Activated naive CD4-positive, alpha-beta T cell treated with Interleukin-2 at 50 U/mL for 16 hours (primary cell): ENCODE measurements at regions not wholly inside any gene's neighbourhood (a gene's known extent, or its start where the extent isn't known, plus 50 kb on each side); places are given as distances from the start of the nearest gene placed in this dataset.
"Not testable (repeated sequence)": the region's sequence is repeated elsewhere in the genome, so short reads cannot be mapped to it uniquely, and the experiment has no call there.

Experiments used
- DNase-seq: peaks from one replicate; pipeline ENCODE4 v3.0.0-alpha.2; 2020

DNA sequence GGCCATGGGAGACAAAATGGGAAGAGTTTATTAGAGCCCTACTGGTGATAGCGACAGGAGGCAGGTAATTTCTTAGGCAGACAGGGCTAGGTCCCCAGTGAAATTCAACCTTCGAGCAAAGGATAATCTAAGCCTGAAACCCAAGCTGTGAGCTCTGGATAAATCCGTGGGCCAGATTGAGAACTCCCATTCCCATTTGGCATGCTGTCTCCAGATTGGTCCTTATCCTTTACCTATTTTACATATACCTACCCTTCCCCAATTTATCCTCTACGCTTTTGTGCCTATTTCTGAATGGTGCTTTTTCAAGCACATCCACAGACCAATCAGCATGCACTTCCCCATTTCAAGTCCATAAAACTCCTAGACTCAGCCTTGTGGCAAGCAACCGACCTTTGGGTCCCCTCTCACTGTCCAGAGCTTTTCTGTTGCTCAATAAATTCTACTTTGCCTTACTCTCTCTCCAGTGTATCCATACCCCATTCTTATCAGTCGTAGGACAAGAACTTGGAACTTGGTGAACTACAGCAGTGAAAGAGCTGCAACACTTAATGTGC is 268.0 kb downstream of the MYCN start:
- DNase-seq = no peak

DNA sequence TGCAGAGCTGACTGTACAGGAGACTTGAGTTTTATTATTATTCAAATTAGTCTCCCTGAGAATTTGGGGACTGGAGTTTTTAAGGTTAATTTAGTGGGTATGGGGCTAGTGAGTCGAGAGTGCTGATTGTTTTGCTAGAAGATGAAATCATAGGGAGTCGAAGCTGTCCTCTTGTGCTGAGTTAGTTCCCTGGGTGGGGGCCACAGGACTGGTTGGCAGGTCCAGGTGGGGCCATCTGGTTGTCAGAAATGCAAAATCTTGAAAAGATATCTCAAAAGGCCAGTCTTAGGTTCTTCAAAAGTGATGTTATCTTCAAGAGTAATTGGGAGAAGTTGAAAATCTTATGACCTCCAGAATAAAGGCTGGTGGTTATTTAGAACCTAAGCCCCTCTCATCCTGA is 267.3 kb downstream of the MYCN start:
- DNase-seq = no peak

DNA sequence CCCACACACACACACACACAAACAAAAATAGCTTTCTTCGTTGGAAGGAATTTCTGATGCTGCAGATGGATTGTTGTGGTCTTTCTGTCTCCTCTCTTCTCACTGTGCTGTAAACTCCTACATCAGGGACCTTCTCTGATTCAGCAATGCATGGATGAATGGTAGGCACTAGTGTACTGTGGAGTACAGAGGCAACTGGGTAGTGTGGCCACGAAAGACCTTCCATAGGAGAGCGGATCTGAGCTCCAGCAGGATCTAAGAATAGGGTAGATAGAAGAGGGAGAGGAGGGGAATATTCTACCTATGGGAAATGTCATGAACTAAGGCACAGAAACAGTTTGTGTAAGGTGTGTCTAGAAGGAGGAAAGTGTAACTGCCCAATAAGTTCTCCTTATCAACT is 266.8 kb downstream of the MYCN start:
- DNase-seq = no peak

DNA sequence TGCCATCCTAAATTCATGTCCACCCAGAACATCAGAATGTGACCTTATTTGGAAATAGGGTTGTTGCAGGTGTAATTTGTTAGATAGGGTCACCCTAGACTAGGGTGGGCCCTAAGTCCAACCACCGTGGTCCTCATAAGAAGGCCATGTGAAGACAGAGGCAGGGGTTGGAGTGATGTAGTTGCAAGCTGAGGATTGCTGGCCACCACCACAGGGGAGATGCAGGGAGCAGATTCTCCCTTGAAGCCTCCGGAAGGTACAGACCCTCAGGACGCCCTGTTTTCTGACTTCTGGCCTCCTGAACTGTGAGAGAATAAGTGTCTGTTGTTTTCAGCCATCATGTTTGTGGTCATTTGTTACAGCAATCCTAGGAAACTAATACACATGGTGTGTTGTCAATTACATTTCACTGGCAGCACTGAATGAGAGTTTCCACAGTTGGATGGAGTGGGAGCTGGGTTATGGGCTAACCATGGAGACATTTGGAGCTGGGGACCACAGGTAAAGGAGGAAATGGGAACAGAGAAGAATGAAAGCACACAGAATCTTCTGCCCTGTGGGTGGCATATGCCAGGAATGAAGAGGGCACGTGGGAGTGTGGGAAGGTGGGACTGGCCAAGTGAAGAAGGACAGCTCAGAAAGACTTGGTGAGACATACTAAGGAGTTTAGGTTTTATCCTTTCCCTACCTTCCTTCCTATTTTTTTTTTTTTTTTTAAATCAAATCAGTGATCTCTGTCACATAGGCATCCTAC is 266.0 kb downstream of the MYCN start:
- no peak for DNase-seq

DNA sequence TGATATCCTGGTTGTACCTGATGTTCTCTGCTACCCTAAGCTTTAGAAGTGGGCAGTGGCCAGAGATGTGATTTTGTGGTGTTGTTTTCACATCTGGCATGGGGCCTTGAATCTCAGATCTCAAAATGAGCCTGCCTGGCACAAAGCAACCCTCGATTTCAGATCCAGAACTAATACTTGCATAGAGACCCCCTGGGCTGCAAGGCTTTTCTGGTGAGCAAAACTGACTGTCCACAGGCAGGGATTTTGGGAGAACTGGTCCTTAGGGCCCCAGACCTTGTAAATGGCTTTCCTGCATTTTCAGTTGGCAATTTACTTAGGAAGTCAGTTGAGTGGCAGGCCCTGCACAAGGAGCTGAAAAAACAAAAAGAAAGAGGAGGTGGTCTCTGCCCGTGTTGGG is 265.3 kb downstream of the MYCN start:
- DNase-seq = no peak

DNA sequence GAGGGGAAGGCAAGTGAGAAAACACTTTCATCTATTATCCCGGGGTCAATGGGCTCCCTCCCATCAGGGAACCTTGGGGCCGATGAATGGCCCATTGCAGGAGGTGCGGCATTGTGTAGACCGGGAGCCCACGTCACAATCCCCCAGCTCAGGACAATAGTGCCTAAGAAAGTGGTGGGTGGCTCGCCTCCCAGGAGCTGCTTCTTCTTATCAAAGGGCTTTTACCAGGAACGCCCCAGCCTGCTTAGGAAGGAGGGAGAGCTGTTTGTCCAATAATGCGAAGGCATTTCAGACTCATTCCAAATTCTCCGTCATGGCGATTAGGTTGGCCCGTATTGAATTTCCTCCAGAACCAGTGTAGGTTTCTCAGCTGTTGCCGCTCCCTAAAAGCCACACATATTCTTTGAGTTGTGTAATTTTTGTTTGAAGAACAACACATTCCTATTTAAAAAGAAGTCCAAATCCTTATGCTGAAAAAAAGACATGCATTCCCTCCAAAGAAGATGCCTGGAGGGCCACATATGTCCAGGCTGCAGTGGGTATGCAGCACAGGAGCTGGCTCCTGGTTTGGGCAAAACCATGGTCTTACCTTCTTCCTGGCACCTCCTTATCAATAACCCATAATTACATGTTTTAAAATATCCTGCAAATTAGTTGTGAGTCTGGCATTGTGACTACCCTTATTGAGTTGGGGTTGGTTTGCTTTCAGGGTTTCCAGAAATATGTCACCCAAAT is 264.7 kb downstream of the MYCN start:
- no peak for DNase-seq

DNA sequence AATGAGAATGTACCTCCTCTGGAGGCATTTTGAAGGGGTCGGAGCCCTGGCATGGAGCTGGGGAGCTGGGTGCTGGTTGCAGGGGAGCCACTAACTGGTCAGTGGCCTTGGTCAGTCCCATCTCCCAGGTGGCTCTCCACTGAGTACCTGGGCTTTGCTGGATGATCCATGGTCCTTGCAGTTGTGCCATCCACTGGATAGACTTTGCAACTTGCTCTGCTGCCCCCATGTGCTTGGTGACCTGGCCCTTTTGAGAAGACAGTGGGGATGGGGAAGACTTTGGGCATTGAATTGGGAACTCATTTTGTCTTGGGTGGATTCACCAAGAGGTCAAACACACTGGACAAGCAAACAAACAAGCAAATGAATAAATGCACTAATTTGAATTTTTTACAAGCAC is 263.9 kb downstream of the MYCN start:
- no peak for DNase-seq

DNA sequence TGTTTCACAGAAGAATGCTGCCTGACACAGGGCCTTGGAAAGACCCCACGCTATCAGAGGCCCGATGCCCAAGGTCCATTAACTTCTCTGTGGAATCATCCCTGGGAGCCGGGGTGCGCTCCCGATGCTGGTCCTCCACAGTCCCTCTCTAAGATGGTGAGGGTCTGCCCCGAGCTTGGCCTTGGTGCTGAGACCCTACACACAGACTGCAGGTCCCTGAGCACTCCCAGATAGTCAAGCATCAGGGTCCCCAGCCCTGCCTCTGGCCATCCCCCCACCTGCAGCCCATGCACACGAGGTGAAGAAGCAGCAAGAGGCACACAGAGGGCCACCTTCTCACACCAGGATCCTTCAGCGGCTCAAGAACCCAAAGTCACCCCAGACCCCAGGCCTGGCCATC is 263.3 kb downstream of the MYCN start:
- DNase-seq = no peak

DNA sequence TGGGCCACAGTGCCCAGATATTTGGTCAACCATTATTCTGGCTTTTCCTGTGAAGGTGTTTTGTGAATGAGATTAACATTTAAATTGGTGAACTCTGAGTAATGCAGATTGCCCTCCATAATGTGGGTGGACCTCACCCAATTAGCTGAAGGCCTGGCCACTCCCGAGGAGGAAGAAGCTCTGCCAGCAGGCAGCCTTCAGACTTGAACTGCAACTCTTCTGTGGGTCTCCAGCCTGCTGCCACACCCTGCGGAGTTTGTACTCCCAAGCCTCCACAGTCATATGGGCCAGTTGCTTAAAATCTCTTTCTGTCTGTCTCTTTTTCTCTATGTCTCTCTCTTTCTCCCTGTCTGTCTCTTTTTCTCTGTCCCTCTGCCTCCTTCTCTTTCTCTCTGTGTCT is 262.7 kb downstream of the MYCN start:
- no peak for DNase-seq

DNA sequence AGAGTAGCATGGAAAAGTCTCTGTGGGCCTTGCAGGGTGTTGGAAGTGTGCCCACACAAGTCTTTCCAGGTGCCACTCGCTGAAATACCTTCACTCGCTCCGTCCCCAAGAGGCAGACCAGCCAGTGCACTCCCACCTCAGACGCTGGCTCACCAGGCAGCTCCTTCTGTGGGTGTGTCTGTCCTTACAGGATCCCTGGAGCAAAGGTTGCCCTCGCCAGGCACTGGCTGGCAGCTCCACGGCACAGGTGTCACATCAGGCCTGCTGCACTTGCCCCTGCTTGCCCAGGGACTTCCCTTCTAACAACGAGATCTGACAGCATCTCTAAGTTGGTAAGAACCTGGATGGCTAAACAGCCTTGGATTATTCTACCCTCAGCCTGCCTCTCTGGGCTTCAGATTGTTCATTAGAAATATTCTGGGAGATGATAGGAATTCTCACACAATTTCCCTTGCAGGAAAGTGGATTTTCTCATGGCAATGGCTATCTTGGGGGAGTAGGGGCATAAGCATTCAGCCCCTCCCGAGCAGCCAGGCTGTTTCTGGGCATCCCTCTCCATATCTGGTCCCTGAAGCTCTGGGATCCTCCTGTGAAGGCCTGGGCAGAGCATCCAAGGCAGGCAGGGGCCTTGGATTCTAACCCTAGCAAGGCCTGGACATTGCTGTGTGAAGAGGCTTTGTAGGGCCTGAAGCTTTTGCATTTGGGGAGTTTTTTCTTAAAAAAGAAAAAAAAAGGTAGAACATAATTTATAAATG is 262.1 kb downstream of the MYCN start:
- no peak for DNase-seq

DNA sequence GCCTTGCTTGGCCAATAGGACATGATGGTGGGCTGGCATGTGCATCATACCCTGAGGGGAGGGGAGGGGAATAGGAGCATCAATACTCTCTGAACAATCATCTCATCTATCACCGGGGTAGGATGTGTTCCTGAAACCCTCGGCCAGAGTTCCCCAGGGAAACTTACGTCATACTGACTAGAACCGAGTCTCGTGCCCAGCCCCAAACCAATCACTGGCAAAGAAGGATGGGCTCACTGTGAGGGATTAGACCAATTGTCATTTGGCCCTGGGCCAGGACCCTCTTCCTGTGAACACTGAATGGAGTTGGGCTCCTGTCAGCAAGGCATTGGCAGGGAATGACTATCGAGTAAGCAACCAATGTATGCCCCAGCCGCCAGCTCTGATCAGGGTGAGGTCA is 261.5 kb downstream of the MYCN start:
- DNase-seq = no peak

DNA sequence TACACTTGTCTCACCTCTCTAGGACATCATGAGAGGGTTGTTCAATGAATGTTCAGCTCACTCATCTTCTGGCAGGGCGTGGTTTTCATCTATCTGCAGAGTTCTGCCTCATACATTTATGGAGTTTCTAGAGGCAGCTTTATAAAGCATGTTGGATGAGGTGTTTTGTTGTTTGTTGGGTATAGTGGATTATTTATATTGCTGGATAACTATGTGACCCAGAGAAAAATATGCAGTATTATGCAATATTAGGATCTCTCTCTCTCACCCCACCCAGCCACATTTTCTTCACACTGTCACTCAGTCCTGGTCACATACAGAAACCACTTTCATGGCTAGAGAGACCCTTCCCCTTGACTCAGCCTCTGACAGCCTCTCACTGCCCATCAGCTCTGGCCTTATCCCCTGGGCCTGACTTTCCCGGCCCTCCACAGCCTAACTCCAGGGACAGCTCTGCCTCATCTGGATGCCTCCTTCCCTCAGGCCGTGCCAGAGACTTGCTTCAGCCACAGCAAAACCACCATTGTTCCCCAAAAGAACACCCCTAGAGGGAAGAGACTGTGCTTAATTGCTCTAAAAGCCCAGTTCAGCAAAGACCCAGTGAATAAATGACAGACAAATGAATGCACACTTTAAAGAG is 260.3 kb downstream of the MYCN start:
- no peak for DNase-seq

DNA sequence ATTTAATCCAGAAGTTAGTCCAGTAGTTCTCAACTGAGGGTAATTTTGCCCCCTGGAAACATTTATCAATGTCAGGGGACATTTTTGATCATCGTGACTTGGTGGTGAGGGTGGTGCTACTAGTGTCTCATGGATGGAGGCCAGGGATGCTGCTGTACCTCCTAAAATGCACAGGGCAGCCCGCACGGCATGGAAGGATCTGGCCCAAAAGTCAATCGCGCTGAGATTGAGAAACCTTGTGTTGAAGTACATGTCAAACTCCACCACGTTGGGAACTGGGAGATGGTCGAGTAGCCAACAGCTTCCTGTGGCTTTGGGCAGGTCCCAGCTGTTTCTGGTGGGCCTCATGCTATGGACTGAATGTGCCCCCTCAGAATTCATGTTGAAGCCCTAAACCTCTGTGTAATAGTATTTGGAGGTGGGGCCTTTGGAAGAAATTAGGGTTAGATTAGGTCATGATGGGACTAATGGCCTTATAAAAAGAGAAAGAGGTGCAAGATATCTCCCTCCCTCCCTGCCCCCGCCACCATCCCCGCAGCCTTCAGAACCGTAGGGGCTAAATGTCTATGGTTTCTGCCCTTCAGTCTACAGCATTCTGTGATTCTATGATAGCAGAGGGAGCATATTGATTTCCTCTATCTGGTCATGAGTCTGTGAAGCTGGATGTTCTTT is 259.7 kb downstream of the MYCN start:
- no peak for DNase-seq

DNA sequence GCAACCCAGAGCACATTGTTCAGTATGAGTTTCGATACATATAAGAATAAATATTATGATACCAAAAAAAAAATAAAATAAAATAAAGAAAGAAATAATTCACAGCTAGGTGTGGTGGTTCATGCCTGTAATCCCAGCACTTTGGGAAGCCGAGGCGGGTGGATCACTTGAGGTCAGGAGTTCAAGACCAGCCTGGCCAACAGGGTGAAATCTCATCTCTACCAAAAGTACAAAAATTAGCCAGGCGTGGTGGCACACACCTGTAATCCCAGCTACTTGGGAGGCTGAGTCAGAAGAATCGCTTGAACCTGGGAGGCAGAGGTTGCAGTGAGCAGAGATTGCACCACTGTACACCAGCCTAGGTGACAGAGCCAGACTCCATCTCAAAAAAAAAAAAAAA is 258.9 kb downstream of the MYCN start:
- not testable (repeated sequence) for DNase-seq

DNA sequence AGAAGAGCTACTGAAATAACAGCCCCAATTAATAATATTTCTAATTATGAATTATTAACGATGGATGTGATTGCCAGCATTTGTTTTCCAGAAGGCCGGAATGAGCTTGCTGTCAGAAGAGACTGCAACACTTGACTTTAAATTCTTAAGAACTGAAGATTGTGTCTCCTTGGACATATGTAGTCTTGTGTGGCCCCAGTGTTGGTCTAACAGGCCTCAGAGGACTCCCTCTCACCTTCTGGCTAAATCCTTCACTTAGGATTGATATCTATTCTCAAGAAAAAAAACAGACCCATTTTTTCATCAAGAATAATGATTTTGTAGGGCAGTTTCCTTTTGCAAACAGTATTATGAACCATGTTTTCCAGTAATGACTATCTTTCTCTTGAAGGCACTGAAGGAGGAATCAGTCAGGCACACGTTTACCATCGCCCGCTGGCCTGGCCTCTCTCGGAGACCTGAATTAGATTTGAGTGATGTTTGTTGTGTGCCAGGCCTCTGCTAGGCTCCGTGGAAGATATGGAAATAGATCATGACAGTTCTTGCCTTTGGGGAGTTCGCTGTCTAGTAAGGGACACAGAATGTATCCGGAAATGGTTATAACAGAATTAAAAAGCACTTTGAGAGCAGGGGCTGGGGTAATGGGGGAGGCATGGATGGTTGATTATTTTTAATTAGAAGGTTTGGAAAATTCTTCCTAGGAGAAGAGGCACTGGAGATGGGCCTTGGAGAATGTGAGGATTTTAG is 258.0 kb downstream of the MYCN start:
- DNase-seq = no peak

DNA sequence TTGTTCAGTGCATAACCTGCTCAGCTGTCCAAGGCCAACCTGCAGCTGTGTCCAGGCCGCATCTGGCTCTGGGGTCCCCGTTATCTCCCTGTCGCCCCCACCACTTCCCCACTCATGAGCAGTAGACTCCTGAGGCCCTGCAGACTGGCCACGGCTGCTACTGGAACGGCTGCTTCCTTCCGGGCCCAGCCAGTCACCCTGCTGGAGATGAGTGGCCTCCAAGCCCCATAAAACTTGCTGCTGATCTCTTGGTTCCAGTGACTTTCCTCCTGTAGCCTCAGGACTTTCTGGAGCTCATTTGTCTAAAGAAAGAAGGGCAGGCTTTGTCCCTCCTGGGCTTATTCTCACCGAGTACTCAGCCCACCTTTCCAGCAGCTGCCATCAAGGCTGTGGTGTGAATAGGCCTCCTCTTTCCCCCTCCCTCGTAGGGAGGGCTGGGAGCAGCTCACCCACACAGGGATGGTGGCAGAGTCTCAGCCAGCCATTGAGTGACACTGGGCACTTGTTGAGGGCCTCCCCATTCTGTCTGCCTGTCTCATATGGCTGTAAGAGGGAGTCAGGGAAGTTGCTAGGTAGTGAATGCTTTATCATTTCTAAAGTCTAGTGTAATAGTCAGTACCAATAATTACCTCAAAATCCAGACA is 257.3 kb downstream of the MYCN start:
- DNase-seq = no peak

DNA sequence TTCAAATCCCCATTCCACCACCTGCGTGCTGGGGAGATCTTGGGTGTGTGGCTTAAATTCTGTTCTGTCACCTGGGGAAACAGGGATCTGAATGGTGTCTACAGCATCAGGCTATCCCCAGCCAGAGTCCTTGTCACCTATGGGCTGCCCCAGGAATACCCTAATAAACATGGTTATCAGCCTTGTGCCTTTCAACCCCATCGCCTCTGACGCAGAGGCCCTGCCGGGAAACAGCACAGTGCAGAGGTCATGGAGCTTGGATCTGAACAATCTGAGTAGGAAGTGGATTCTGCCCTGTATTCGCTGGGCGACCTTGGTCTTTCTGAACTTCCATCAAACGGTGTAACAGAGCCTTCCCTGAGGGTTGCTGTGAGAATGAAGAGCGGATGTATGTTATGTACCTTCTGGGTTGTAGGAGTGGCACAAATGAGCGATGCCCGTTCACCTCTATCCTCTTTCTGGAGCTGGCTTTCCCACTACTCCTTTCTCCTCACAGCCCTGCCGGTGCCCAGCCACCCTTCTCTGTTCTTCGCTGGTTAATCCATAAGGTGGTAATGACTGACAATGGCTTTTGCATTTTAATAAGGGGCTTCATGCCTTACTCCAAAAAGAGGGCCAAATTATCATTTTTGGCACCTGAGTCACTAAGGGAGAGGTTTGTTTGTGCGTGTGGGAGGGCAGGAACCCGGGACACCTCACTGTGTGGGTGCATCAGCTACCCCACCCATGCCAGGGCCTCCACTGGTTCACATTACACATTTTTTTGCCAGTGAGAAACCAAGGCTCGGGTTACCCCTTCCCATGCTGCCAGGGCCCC is 256.5 kb downstream of the MYCN start:
- DNase-seq = no peak

DNA sequence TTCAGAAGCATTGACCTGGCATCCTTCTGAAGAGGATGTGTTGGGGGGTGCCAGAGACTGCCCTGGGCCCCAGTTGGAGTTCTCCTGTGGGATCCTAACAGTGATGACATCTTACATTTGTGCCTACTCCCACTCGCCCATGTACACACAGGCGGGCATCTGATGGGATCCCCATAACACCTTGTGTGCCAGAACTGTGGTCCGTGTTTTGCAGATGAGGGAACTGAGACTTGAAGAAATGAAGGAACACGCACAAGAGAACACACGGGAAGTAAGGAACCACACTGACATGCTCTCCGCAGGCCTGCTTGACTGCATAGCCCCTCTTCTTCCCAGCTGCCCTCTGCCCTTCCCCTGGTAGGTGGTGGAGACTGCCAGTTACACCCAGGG is 255.3 kb downstream of the MYCN start:
- no peak for DNase-seq

DNA sequence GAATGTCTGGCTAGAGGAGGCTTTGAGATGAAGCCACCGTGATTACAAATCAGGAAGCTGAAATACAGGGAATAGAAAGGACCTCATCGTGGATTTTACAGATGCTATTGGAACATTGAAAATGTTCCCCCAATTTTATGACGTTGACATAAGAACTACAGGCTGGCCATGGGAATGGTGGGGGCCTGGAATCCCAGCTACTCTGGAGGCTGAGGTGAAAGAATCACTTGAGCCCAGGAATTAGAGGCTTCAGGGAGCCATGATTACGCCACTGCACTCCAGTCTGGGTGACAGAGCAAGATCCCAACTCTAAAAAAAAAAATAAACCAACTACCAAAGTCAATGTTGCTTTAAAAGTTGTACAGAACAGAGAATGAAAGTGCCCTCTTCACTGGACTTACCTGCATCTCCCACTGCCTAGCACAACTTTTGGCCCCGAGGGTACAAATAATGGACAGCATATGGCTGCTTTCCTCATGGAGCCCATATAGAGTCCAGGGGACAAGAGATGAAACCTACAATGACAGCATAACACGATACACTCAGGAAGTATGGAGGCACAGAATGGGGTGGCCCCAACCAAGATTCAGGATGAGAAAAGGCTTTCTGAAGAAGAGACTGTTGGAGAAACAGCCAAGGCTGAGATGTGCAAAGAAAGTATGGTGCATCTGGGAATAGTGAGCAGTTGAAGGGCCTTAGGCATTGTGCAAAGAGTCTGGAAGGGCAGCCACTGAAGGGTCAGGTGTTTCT is 254.8 kb downstream of the MYCN start:
- no peak for DNase-seq

DNA sequence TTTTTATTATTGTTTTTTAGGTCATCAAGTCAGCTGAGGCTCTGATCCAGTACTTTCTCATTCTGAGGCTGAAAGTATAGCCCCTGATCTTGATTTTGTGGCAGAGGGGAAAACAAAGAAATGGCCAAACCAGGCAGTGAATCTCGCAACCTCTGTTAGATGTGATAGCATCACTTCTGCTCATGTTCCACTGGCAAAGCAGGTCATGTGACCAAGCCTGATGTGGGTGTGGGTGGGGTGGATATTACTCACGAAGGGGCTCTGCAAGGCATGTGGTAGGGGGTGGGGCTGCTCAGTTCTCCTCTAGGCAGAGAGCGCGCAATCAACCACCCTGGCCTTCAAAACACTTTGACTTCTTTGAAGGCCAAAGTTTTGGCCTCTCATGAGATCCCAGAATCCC is 254.2 kb downstream of the MYCN start:
- DNase-seq = no peak
